ENCODE measurements at regions not wholly inside any gene's neighbourhood (a gene's known extent, or its start where the extent isn't known, plus 50 kb on each side); places are given as distances from the start of the nearest gene placed in this dataset.

- no peaks in the 10 kb centered on the region for H3K9me3 ChIP-seq
- no peak overlapping the region for H3K4me3 ChIP-seq
- H3K36me3 ChIP-seq = no peaks in the 10 kb centered on the region
- H3K27me3 ChIP-seq = no peaks in the 10 kb centered on the region
- H3K4me1 ChIP-seq = peaks cover 0 to 11% (median 0%) of the 10 kb centered on the region in 3 donors
- intact Hi-C loops (cut with DNase I) = no loop called here
- no peak for TF ChIP-seq POLR2A (IDR thresholded peaks at IDR 0.05)
- no peak for TF ChIP-seq CTCF (IDR thresholded peaks at IDR 0.05)
- no peak overlapping the region for H3K27ac ChIP-seq
- DNase-seq = no peak
- 83 to 89% methylated on average over 2 of the region's 2 CpGs for WGBS, 2 donors
Observed at GRCh38 chr10:43815181-43815885, 166.7 kb upstream of the ZNF32 start.

GRCh38 chr10:43814663-43815062 is 166.0 kb upstream of the ZNF32 start:
- H3K27ac ChIP-seq = no peak overlapping the region
- peaks cover 0 to 11% (median 0%) of the 10 kb centered on the region in 3 donors for H3K4me1 ChIP-seq
- H3K27me3 ChIP-seq = no peaks in the 10 kb centered on the region
- no peaks in the 10 kb centered on the region for H3K9me3 ChIP-seq
- H3K36me3 ChIP-seq = no peaks in the 10 kb centered on the region
- H3K4me3 ChIP-seq = no peak overlapping the region
- no peak for DNase-seq
- intact Hi-C loops (cut with DNase I) = no loop called here
- TF ChIP-seq CTCF (IDR thresholded peaks at IDR 0.05) (no peak), POLR2A (IDR thresholded peaks at IDR 0.05) (no peak)
- WGBS, 2 donors = 77 to 93% methylated on average over 1 of the region's 1 CpG

GRCh38 chr10:43811871-43812270 is 163.2 kb upstream of the ZNF32 start:
- intact Hi-C loops (cut with DNase I) = no loop called here
- 62 to 67% methylated on average over 3 of the region's 3 CpGs for WGBS, 2 donors

GRCh38 chr10:43809211-43809930 is 160.7 kb upstream of the ZNF32 start:
- H3K27me3 ChIP-seq = no peaks in the 10 kb centered on the region
- intact Hi-C loops (cut with DNase I) = no loop called here
- H3K9me3 ChIP-seq = no peaks in the 10 kb centered on the region
- no peak for DNase-seq
- no peak overlapping the region for H3K4me3 ChIP-seq
- H3K27ac ChIP-seq = peak overlapping the region in 1 of 4 donors; percentile 14
- H3K36me3 ChIP-seq = no peaks in the 10 kb centered on the region
- TF ChIP-seq POLR2A (IDR thresholded peaks at IDR 0.05) = no peak
- TF ChIP-seq CTCF (IDR thresholded peaks at IDR 0.05) = no peak
- H3K4me1 ChIP-seq = peaks cover 0 to 4% (median 3%) of the 10 kb centered on the region in 3 donors
- WGBS, 2 donors = 71 to 76% methylated on average over 8 of the region's 8 CpGs

More at GRCh38 chr10:43811871-43812270, 163.2 kb upstream of the ZNF32 start:
- no peak for TF ChIP-seq POLR2A (IDR thresholded peaks at IDR 0.05)
- TF ChIP-seq CTCF (IDR thresholded peaks at IDR 0.05) = no peak
- H3K4me1 ChIP-seq = peaks cover 0 to 13% (median 3%) of the 10 kb centered on the region in 3 donors
- H3K27me3 ChIP-seq = no peaks in the 10 kb centered on the region
- H3K9me3 ChIP-seq = no peaks in the 10 kb centered on the region
- no peak overlapping the region for H3K4me3 ChIP-seq
- H3K27ac ChIP-seq = no peak overlapping the region
- H3K36me3 ChIP-seq = no peaks in the 10 kb centered on the region
- DNase-seq = no peak

GRCh38 chr10:43808136-43808535 is 159.5 kb upstream of the ZNF32 start:
- no peak for DNase-seq
- Histone ChIP-seq H3K4me3 (no peak overlapping the region), H3K9me3 (no peaks in the 10 kb centered on the region), H3K36me3 (no peaks in the 10 kb centered on the region), H3K27me3 (no peaks in the 10 kb centered on the region), H3K27ac (no peak overlapping the region), H3K4me1 (peaks cover 0 to 4% (median 3%) of the 10 kb centered on the region in 3 donors)
- intact Hi-C loops (cut with DNase I) = no loop called here
- TF ChIP-seq POLR2A (IDR thresholded peaks at IDR 0.05) (no peak), CTCF (IDR thresholded peaks at IDR 0.05) (no peak)
- 56 to 73% methylated on average over 3 of the region's 3 CpGs for WGBS, 2 donors
